NB4 (cell line): ENCODE measurements at regions not wholly inside any gene's neighbourhood (a gene's known extent, or its start where the extent isn't known, plus 50 kb on each side); places are given as distances from the start of the nearest gene placed in this dataset.

Experiments
- CTCF ChIP-seq: IDR thresholded peaks from one replicate; pipeline ENCODE4 v1.5.1; 2012; ENCODE audit warnings: low read depth, low read length
- MYC ChIP-seq: IDR thresholded peaks from 2 replicates; pipeline ENCODE4 v1.6.1; 2011; ENCODE audit warnings: low read depth, low read length
- POLR2A ChIP-seq: IDR thresholded peaks from 2 replicates; pipeline ENCODE4 v1.6.1; 2011; ENCODE audit warnings: mild to moderate bottlenecking; ENCODE audit not compliant: insufficient read length; ENCODE audit errors: extremely low read depth

DNA sequence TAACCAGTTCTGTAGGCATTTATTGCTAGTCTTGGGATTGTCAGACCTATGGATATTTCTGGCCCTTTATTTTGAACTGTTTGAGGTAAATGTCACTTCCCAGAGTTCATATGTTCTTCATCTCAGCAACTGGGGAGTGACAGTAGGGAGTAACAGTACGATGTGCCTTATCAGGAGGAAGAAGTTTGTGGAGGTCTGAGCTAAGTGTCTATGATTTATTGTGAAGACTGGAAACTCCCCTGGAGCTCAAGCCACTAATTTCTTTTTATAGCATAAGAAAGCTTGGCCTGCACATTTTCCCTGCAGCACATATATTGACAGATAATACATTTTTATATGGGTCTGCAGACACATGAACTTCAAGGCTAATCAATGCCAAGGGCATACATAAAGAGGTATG is 383.8 kb downstream of the GRXCR1 start:
- TF ChIP-seq MYC (no peak), POLR2A (no peak), CTCF (no peak)
